NK-92 treated with Interleukin-12 subunit alpha and Interleukin-12 subunit beta, amount 100 ng/mL, for 24 hours (cell line): ENCODE measurements at regions not wholly inside any gene's neighbourhood (a gene's known extent, or its start where the extent isn't known, plus 50 kb on each side); places are given as distances from the start of the nearest gene placed in this dataset.

Source experiments
- DNase-seq: peaks from one replicate; lab custom pipeline; 2025; lab: John Stamatoyannopoulos, UW

DNA sequence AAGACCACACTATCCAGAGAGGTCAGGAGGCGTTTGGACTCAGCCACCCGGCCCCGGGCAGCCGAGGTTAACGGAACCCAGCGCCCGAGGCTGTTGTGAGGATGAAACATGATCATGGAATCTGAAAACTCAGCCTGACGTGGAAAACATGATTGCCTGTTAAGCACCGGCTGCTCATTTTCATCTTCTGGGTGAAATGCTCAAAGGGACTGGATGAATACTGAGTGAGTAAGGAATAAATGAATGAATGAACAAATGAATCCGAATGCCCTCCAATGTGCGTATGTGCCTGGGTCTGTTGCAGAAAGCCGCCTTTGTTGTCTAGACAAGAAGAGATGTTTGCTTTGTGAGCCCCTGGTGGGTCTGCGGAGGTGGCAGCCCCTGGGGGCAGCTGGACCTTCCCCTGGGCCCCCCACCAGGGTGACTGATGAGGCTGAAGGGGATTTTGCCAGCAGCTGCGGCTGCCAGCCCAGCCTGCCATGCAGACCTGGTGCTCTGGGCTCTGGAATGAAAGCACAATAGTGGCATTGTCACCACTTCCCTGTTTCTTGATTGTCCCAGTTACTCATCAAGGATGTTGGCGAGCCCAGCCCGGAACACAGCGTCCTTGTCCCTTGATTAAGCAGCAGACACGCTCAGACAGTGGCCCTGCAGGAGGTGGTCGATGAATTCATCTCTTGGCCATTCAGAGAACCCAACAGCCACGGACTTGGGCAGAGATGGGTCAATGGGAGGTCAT lies 211.1 kb downstream of the ANKRD60 start:
- no peak for DNase-seq

GRCh38 chr20:58016779-58017178 lies 211.7 kb downstream of the ANKRD60 start:
- no peak for DNase-seq

DNA sequence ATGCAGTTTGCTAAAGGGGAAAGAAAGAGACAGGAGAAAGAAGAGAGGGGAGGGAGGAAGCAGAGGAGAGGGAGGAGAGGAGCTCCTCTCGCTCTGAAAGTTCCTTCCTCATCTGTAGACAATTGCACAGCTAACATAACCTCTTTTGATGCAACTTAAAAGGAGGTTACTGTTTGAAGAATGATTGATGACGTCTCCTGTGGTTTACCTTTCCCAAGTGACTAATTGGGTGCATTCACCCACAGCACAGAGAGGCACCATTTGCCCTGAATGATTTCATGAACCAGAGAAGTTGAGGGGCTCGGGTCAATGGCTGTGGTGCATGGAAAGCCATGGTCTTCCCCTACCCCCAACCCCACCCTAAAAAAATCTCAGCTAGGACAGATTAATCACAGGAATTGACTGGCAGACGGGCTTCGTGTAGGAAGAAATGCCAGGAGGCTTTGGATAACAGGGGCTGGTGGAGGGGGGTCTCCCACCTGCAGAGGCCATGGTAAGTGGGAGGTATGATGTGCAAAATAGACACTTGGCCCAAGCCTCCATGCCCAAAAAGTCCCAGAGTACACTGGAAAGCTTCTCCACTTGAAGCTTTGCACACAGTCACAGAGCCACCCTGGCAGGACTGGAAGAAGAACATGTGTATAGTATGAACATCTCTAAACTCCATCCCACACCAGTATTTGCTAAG lies 213.7 kb downstream of the ANKRD60 start:
- DNase-seq = no peak

GRCh38 chr20:58012731-58013510 lies 215.5 kb downstream of the ANKRD60 start:
- no peak for DNase-seq

- no peak for DNase-seq
Observed at GRCh38 chr20:58011947-58012610, 216.4 kb downstream of the ANKRD60 start.

- DNase-seq = no peak
Observed at GRCh38 chr20:58011106-58011946, 217.1 kb downstream of the ANKRD60 start.

DNA sequence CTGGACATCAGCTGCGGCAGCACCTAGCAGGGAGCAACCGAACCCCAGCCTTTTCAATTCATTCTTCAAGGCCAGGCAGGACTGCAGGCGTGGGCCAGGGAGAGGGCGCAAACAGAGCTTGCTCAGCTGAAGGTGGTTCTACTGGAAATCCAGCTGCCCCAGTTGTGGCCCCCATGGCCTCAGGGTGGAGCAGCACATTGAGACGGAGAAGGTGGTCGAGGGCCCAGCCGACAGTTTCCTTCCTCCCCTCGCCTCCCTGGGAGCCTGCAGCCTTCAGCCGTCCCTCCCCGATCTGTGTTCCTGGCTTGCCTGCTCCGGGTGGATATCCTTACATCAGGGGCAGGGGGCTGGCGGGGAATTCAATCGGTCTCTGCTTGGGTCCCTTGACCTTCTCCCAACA lies 217.8 kb downstream of the ANKRD60 start:
- no peak for DNase-seq

GRCh38 chr20:58010186-58010585 lies 218.3 kb downstream of the ANKRD60 start:
- DNase-seq = no peak

GRCh38 chr20:58008866-58009265 lies 219.6 kb downstream of the ANKRD60 start:
- no peak for DNase-seq

- DNase-seq = no peak
Observed at GRCh38 chr20:58008413-58008812, 220.0 kb downstream of the ANKRD60 start.

DNA sequence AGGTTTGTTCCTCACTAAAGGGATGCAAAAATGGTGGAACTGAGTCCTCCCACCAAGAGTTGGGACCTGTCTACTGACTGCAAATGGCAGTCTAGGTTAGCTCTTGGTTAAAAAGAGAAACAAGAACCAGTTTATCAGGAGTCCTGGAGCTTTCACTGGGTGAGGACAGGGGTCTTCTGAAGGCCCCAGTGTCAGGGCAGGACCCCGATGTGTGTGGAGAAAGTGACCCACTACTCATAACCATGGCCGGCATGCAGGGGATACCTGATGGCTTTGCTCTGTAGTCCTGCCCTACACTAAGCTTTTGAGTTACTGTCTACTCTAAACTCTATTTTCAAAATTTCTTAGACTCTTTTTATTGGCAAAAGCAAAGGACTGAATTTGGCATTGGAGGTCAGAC lies 220.5 kb downstream of the ANKRD60 start:
- DNase-seq = no peak

DNA sequence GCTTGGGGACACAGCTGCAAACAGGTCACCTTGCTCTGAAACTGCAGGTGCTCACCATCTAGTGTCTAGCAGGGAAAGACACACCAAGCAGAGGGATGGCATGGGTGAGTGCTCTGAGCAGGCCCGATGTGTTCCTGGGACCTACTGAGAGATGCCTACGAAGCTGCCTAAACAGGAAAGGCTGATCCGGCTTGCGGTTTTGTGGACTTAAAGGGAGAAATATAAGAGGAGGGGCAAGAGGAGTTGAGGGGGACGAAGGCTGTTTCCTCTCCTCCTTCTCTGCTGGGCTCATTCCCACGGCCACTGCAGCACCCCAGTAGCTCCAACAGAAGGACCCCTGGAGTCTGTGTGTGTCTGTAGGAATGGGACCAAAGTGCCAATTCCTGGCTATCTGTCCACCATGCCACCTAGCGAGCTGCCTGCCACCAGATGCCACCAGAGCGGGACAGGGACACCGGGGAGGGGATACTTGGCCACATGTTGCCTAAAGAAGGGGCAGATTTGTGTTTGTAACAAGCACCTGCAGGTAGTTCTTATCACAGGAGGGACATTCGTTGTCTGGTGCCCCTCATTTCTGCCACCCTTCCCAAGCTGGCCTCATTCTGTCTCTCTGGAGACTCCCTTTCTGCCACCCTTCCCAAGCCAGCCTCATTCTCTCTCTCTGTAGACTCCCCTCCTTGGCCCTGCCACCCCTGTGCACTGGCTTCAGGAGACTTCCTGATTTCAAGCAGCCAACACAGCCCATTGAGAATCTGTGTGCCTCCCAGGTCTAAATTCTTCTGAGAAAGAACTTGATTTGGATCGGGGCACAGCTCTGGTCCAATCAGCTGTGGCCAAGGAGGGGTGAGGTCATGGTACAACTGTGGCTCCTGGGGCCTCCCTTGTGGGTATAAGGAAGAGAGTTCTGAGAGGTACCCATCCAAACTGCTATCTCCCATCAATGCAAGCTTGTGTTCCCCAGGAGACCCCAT lies 221.8 kb downstream of the ANKRD60 start:
- no peak for DNase-seq

DNA sequence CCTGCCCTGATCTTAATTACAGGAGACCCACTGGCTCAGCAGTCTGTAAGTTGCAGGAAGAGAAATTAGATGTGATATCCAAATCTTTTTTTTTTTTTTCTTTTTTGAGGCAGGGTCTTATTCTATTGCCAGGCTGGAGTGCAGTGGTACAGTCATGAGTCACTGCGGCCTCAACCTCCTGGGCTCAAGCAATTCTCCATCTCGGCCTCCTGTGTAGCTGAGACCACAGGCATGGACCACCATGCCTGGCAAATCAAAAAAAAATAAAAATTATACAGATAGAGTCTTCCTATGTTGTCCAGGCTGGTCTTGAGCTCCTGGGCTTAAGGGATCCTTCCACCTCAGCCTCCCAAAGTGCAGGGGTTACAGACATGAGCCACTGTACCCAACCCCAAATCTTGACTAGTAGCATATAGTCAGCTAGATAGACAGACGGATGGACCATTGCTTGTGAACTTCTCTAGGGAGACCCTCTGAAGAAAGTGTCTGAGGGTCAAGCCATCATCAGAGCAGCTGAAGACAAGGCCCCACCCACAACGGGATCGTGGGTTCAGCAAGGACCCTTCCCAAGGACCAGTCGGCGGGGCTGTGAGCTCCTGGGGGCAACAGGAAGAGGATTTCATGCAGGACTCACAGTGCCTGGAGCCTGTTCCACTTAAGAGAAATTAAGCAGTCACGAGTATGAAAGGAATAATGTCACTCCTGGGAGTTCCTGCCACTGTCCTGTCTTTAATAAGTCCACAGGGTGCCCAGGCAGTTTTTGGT lies 222.7 kb downstream of the ANKRD60 start:
- DNase-seq = no peak

DNA sequence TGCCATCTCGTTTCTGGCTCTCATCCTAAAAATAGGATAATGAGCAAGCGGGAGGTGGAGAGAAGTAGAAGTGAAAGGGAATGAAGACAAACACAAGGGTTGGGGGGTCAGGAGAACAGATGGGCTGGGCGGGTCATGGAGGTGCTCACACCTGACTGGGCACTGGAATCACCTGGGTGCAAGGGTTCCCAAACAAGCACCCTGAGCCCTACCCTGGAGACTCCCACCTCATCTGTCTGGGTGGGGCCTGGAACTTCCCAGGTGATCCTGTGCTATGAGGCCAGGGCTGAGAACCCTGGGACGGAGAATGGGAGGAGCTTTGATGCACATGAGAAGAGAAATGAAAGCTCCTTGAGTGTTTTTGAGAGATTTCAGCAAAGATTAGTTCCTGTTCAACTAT lies 223.6 kb downstream of the ANKRD60 start:
- DNase-seq = no peak

- DNase-seq = no peak
Observed at GRCh38 chr20:58004146-58004545, 224.3 kb downstream of the ANKRD60 start.

DNA sequence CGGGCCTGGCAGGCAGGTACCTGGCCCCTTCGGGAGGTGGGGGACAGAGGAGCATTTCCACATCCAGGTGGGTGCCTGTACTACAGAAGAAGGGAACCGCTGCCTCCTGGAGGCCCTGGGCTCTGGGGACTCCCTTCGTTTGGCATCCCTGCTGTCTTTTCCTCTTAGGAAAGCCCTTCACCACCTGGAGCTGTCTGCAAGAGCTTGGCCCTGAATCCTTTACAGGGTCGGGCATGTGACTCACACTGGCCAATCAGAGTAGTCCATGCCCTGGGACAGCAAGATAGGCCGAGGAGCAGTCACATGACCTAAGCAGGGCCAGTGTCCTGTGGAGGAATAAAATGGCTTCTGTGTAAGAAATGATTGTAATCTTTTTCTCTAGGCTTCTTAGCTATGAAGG lies 224.9 kb downstream of the ANKRD60 start:
- DNase-seq = no peak

DNA sequence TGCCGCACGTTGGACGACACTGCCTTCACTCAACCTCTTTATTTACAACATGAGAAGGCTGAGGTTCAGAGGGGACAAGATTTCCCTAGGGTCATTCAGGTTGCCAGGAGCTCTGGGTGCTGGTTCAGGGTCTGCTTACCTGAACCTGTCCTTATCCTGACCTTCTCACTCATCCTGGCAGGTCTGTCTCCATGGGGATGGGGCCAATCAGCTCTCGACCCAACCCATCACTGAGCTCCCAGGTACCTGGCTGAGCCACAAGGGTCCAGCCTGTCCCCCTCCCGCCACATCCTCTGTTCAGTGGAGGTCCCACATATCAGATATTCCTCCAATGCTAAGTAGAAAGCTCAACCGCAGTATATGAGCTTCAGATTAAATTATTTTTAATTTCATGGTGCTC lies 225.6 kb downstream of the ANKRD60 start:
- DNase-seq = no peak

DNA sequence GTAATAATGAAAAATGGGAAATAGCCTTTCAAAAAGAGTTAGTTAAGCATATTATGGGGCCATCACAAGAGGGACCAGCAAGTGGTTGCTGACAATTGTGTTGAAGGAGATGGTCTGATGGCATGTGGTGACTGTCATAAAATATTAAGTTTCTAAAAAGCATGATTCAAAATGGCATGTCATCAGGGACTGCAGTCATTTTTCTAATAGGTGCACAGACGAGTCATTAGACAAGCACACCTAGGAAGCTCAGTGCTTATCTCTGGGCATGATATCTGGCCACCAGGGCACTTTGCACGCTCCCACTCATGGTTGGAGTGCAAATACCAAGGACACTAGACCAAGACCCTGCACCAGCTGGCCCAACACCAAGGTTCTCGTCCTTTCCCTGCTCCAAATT lies 226.5 kb downstream of the ANKRD60 start:
- no peak for DNase-seq

DNA sequence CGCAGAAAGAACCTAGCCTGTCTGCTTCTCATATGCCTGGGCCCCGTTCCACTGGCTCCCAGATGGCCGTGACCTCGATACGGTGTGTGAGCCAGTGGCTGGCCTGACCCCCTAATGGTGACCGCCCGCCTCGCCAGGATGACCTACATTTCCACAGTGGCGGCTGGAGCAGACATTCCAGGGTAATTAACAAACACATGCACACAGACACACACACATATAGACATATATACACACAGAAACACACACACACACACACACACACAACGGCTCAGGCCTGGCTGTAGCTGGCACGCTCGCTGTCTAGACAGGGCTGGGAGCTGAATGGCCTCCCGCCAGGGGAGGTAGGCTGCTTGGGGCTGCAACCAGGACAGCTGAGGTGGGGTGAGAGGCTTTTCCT lies 227.1 kb downstream of the ANKRD60 start:
- no peak for DNase-seq

DNA sequence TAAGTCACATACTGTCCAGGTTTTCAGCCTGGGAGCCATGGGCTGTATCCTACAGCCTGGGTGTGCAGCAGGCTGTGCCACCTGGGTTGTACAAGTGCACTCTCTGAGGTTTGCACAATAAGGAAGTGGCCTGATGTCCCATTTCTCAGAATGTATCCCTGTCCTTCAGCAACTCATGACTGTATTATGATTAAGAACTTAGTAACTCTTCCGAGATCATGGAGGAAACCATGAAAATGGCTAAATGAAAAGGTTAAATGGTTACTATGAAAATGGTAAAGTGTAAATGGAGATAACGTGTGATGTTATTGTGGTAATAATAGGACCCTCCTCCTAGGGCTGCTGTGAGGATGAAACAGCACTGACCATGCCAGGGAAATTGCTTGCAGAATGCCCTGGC lies 227.6 kb downstream of the ANKRD60 start:
- no peak for DNase-seq
